ENCODE measurements at regions not wholly inside any gene's neighbourhood (a gene's known extent, or its start where the extent isn't known, plus 50 kb on each side); places are given as distances from the start of the nearest gene placed in this dataset.

DNA sequence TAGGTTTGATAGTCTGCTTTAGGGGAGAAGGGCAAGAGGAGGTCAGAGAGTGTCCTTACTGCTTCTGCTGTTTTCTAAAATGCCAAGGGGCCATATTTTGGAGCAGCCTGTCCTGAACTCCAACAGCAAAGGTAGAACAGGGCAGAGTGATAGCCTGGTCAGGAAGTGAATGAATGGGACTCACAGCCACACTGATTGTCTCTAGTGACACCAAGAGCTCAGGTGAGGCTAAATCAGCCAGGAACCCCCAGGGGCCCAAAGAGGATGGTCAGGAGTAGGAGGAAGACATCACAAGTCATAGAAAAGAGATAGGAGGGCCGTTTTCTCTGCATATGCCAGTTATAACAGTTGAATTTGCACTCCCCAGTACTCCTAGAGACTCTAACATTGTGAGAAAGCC lies 97.4 kb upstream of the DUSP10 start:
- no peak overlapping the region for H3K27ac ChIP-seq (ENCODE audit: low read length)
- H4K20me1 ChIP-seq (ENCODE audit: insufficient read depth) = no peaks in the 10 kb centered on the region
- no peak overlapping the region for H2AFZ ChIP-seq (ENCODE audit: low read depth, low read length)
- no peaks in the 10 kb centered on the region for H3K27me3 ChIP-seq (ENCODE audit: insufficient read depth, low read depth, low read length)
- no peaks in the 10 kb centered on the region for H3K9me3 ChIP-seq (ENCODE audit: low read length)
- H3K79me2 ChIP-seq (replicated peaks; ENCODE audit: insufficient read depth, low read length) = no peaks in the 10 kb centered on the region
- TF ChIP-seq, protein P1, sequence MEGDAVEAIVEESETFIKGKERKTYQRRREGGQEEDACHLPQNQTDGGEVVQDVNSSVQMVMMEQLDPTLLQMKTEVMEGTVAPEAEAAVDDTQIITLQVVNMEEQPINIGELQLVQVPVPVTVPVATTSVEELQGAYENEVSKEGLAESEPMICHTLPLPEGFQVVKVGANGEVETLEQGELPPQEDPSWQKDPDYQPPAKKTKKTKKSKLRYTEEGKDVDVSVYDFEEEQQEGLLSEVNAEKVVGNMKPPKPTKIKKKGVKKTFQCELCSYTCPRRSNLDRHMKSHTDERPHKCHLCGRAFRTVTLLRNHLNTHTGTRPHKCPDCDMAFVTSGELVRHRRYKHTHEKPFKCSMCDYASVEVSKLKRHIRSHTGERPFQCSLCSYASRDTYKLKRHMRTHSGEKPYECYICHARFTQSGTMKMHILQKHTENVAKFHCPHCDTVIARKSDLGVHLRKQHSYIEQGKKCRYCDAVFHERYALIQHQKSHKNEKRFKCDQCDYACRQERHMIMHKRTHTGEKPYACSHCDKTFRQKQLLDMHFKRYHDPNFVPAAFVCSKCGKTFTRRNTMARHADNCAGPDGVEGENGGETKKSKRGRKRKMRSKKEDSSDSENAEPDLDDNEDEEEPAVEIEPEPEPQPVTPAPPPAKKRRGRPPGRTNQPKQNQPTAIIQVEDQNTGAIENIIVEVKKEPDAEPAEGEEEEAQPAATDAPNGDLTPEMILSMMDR (IDR thresholded peaks at IDR 0.05; ENCODE audit: poor library complexity, severe bottlenecking) = no peak
- TF ChIP-seq EZH2 (IDR thresholded peaks at IDR 0.05; ENCODE audit: borderline replicate concordance, insufficient read depth, low read length, poor library complexity, severe bottlenecking) = no peak
- H3K9ac ChIP-seq (ENCODE audit: low read length) = no peak overlapping the region
- H3K4me2 ChIP-seq (ENCODE audit: low read length) = no peak overlapping the region
- no peak overlapping the region for H3K4me3 ChIP-seq (ENCODE audit: low read length)
- H3K9me2 ChIP-seq (ENCODE audit: insufficient read depth, low read length) = no peaks in the 10 kb centered on the region
- H3F3A ChIP-seq (ENCODE audit: insufficient read depth, low read length, poor library complexity, severe bottlenecking) = no peaks in the 10 kb centered on the region
- no peaks in the 10 kb centered on the region for H3K36me3 ChIP-seq (ENCODE audit: insufficient read depth, low read length)

DNA sequence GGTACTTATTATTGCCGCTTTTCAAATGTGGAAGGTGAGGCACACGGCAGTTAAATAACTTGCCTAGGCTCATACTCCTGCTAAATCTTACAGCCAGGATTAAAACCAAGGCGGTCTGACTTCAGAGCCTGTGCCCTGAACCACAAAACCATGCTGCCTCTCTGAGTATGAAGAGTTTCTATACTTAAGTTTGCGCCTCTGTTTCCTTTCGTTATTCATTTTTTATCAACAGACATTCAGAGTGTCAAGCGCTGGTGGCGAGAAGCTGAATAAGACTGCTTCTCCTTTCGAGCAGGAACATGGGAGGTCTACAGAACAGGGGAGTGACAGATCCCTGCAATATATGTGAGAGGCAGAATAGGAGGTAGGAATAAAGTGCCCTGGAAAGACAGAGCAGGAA lies 96.0 kb upstream of the DUSP10 start:
- H2AFZ ChIP-seq (ENCODE audit: low read depth, low read length) = no peak overlapping the region
- H3K27me3 ChIP-seq (ENCODE audit: insufficient read depth, low read depth, low read length) = no peaks in the 10 kb centered on the region
- H3K27ac ChIP-seq (ENCODE audit: low read length) = no peak overlapping the region
- H3K36me3 ChIP-seq (ENCODE audit: insufficient read depth, low read length) = no peaks in the 10 kb centered on the region
- no peaks in the 10 kb centered on the region for H4K20me1 ChIP-seq (ENCODE audit: insufficient read depth)
- TF ChIP-seq SMC3 (conservative IDR thresholded peaks at IDR 0.05; ENCODE audit: poor library complexity) = no peak
- TF ChIP-seq EP300 (conservative IDR thresholded peaks at IDR 0.05; ENCODE audit: poor library complexity, severe bottlenecking) = no peak
- no peaks in the 10 kb centered on the region for H3K9me2 ChIP-seq (ENCODE audit: insufficient read depth, low read length)
- no peaks in the 10 kb centered on the region for H3F3A ChIP-seq (ENCODE audit: insufficient read depth, low read length, poor library complexity, severe bottlenecking)
- H3K79me2 ChIP-seq (replicated peaks; ENCODE audit: insufficient read depth, low read length) = no peaks in the 10 kb centered on the region
- H3K4me2 ChIP-seq (ENCODE audit: low read length) = no peak overlapping the region
- H3K9ac ChIP-seq (ENCODE audit: low read length) = no peak overlapping the region
- H3K4me3 ChIP-seq (ENCODE audit: low read length) = no peak overlapping the region
- no peaks in the 10 kb centered on the region for H3K9me3 ChIP-seq (ENCODE audit: low read length)

DNA sequence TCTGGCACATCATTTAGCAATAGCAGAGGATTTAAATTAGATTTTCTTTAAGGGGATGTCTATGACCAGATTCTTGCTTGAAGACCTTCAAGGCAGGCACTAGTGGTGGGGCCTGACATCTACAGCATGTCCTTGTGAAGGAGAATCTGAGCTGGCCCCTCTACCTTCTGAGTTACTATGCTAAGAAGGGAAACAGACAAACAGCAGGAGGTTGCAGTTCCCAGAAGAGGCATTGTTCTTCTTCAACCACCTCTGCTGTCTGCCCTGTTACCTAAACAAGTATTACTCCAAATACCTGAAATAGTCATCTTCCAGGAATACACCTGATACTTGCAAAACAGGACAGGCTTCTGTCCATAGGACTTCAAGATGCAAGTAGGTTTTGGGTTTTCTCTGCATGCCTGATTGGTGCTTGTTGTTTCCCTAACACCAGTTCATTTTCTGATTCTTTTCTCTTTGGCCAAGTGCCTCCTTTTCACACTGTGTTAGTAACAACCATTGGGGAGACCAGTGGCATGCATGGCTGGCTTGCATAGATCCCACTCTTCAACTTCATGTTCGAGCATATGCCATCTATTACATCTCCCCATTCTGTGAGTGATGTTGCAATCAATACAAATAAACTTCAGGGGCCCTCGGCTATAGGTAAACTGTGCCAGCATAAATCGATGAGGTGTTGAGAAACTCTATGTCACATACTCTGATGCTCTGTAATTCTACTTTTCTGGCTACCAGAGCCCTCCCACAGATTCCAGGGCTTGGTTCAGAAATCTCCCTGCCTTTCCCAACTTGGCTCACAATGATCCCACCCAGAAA lies 93.0 kb upstream of the DUSP10 start:
- H3K79me2 ChIP-seq (replicated peaks; ENCODE audit: insufficient read depth, low read length) = no peaks in the 10 kb centered on the region
- no peak overlapping the region for H3K9ac ChIP-seq (ENCODE audit: low read length)
- no peaks in the 10 kb centered on the region for H3K36me3 ChIP-seq (ENCODE audit: insufficient read depth, low read length)
- no peak overlapping the region for H3K4me2 ChIP-seq (ENCODE audit: low read length)
- no peaks in the 10 kb centered on the region for H4K20me1 ChIP-seq (ENCODE audit: insufficient read depth)
- H3K9me3 ChIP-seq (ENCODE audit: low read length) = no peaks in the 10 kb centered on the region
- no peaks in the 10 kb centered on the region for H3K27me3 ChIP-seq (ENCODE audit: insufficient read depth, low read depth, low read length)
- no peak overlapping the region for H2AFZ ChIP-seq (ENCODE audit: low read depth, low read length)
- TF ChIP-seq EP300 (conservative IDR thresholded peaks at IDR 0.05; ENCODE audit: poor library complexity, severe bottlenecking) = no peak
- TF ChIP-seq EZH2 (IDR thresholded peaks at IDR 0.05; ENCODE audit: borderline replicate concordance, insufficient read depth, low read length, poor library complexity, severe bottlenecking) = no peak
- TF ChIP-seq POLR2AphosphoS5 (IDR thresholded peaks at IDR 0.05) = no peak
- no peak for TF ChIP-seq TAF1 (IDR thresholded peaks at IDR 0.05; ENCODE audit: low read depth)
- H3K4me3 ChIP-seq (ENCODE audit: low read length) = no peak overlapping the region
- H3K9me2 ChIP-seq (ENCODE audit: insufficient read depth, low read length) = no peaks in the 10 kb centered on the region
- no peak overlapping the region for H3K27ac ChIP-seq (ENCODE audit: low read length)
- no peaks in the 10 kb centered on the region for H3F3A ChIP-seq (ENCODE audit: insufficient read depth, low read length, poor library complexity, severe bottlenecking)

DNA sequence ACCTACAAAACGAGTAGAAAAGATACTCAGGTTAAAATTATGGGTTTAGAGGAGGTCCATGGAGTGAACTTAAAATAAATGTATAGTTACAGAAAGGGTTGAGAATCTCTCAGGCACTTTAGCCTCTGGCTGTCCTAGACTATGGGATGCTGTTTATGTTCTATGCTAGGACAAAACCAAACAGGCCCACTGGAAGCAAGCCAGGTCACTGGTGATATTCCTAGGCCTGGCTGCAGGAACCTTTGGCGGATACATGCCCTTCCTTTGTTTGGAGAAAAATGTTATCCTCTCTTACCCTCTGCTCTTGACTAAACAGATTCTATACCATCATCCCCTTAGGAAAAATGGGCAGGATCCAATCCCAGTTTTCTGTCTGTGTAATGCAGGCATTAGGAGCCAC lies 90.7 kb upstream of the DUSP10 start:
- Histone ChIP-seq H3K4me2 (ENCODE audit: low read length) (no peak overlapping the region), H3K9me2 (ENCODE audit: insufficient read depth, low read length) (no peaks in the 10 kb centered on the region), H4K20me1 (ENCODE audit: insufficient read depth) (no peaks in the 10 kb centered on the region), H3K27ac (ENCODE audit: low read length) (no peak overlapping the region), H3K79me2 (replicated peaks; ENCODE audit: insufficient read depth, low read length) (no peaks in the 10 kb centered on the region), H3F3A (ENCODE audit: insufficient read depth, low read length, poor library complexity, severe bottlenecking) (no peaks in the 10 kb centered on the region), H3K9ac (ENCODE audit: low read length) (no peak overlapping the region), H3K36me3 (ENCODE audit: insufficient read depth, low read length) (no peaks in the 10 kb centered on the region), H2AFZ (ENCODE audit: low read depth, low read length) (no peak overlapping the region), H3K27me3 (ENCODE audit: insufficient read depth, low read depth, low read length) (no peaks in the 10 kb centered on the region), H3K9me3 (ENCODE audit: low read length) (no peaks in the 10 kb centered on the region), H3K4me3 (ENCODE audit: low read length) (no peak overlapping the region)
- TF ChIP-seq EZH2 (IDR thresholded peaks at IDR 0.05; ENCODE audit: borderline replicate concordance, insufficient read depth, low read length, poor library complexity, severe bottlenecking) (no peak), MXI1 (conservative IDR thresholded peaks at IDR 0.05; ENCODE audit: poor library complexity, severe bottlenecking) (no peak), SMC3 (conservative IDR thresholded peaks at IDR 0.05; ENCODE audit: poor library complexity) (no peak), EP300 (conservative IDR thresholded peaks at IDR 0.05; ENCODE audit: poor library complexity, severe bottlenecking) (no peak), POLR2AphosphoS5 (IDR thresholded peaks at IDR 0.05) (no peak), TAF1 (IDR thresholded peaks at IDR 0.05; ENCODE audit: low read depth) (no peak)
- TF ChIP-seq, protein P2, sequence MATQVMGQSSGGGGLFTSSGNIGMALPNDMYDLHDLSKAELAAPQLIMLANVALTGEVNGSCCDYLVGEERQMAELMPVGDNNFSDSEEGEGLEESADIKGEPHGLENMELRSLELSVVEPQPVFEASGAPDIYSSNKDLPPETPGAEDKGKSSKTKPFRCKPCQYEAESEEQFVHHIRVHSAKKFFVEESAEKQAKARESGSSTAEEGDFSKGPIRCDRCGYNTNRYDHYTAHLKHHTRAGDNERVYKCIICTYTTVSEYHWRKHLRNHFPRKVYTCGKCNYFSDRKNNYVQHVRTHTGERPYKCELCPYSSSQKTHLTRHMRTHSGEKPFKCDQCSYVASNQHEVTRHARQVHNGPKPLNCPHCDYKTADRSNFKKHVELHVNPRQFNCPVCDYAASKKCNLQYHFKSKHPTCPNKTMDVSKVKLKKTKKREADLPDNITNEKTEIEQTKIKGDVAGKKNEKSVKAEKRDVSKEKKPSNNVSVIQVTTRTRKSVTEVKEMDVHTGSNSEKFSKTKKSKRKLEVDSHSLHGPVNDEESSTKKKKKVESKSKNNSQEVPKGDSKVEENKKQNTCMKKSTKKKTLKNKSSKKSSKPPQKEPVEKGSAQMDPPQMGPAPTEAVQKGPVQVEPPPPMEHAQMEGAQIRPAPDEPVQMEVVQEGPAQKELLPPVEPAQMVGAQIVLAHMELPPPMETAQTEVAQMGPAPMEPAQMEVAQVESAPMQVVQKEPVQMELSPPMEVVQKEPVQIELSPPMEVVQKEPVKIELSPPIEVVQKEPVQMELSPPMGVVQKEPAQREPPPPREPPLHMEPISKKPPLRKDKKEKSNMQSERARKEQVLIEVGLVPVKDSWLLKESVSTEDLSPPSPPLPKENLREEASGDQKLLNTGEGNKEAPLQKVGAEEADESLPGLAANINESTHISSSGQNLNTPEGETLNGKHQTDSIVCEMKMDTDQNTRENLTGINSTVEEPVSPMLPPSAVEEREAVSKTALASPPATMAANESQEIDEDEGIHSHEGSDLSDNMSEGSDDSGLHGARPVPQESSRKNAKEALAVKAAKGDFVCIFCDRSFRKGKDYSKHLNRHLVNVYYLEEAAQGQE (IDR thresholded peaks at IDR 0.05; ENCODE audit: borderline replicate concordance) = no peak
- TF ChIP-seq, protein P1 (IDR thresholded peaks at IDR 0.05; ENCODE audit: poor library complexity, severe bottlenecking) = no peak

Data from neural cell (in vitro differentiated cells).